BE2C (cell line): ENCODE measurements at regions not wholly inside any gene's neighbourhood (a gene's known extent, or its start where the extent isn't known, plus 50 kb on each side); places are given as distances from the start of the nearest gene placed in this dataset.

Experiments used
- DNase-seq: peaks from one replicate; pipeline ENCODE4 v3.0.0-alpha.2; 2020
- H3K27me3 ChIP-seq: fragments of 250-450 bp; sonication (Bioruptor Pico); 2 replicates; pipeline ENCODE4 v1.5.1; 2020; ENCODE audit warnings: mild to moderate bottlenecking
- H3K36me3 ChIP-seq: fragments of 250-450 bp; sonication (Bioruptor Pico); 2 replicates; pipeline ENCODE4 v1.5.1; 2020; ENCODE audit warnings: mild to moderate bottlenecking
- H3K4me1 ChIP-seq: fragments of 250-450 bp; sonication (Bioruptor Pico); 2 replicates; pipeline ENCODE4 v1.5.1; 2020
- H3K4me3 ChIP-seq: 2 replicates; pipeline ENCODE4 v1.5.1; 2011; ENCODE audit warnings: low read depth, low read length
- H3K9me3 ChIP-seq: fragments of 250-450 bp; sonication (Bioruptor Pico); 2 replicates; pipeline ENCODE4 v1.5.1; 2020
- TF ChIP-seq, protein P1 (sequence below): IDR thresholded peaks from 2 replicates; pipeline ENCODE4 v1.5.1; 2012; ENCODE audit warnings: mild to moderate bottlenecking, low read depth, low read length

DNA sequence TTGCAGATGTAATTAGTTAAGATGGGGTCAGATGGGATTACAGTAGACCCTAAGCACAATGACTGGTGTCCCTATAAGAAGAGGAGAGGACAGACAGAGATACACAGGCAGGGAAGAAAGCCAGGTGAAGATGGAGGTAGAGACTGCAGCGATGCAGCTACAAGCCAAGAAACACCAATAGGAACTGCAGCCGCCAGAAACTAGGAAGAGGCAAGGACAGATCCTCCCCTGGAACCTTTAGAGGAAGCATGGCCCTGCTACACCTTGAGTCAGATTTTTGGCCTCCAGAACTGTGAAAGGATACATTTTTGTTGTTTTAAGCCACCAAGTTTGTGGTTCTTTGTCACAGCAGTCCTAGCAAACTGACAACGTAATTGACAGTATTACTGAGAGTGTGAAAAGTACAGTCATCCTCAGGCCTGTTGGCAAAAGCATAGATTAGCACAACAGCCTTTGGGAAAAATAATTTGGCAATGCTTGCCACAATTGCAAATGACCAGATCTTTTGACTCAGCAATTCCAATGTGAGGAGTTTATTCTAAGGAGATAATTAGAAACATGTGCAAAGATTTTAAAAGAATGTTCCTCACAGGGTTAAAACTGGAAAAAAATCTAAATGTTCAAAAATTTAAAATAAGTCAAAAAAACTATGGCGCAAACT lies 82.6 kb upstream of the TJP1 start:
- TF ChIP-seq, protein P1, sequence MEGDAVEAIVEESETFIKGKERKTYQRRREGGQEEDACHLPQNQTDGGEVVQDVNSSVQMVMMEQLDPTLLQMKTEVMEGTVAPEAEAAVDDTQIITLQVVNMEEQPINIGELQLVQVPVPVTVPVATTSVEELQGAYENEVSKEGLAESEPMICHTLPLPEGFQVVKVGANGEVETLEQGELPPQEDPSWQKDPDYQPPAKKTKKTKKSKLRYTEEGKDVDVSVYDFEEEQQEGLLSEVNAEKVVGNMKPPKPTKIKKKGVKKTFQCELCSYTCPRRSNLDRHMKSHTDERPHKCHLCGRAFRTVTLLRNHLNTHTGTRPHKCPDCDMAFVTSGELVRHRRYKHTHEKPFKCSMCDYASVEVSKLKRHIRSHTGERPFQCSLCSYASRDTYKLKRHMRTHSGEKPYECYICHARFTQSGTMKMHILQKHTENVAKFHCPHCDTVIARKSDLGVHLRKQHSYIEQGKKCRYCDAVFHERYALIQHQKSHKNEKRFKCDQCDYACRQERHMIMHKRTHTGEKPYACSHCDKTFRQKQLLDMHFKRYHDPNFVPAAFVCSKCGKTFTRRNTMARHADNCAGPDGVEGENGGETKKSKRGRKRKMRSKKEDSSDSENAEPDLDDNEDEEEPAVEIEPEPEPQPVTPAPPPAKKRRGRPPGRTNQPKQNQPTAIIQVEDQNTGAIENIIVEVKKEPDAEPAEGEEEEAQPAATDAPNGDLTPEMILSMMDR = no peak
- Histone ChIP-seq H3K36me3 (no peaks in the 10 kb centered on the region), H3K4me1 (no peaks in the 10 kb centered on the region), H3K4me3 (no peak overlapping the region), H3K9me3 (no peaks in the 10 kb centered on the region), H3K27me3 (peaks cover 11% of the 10 kb centered on the region)
- no peak for DNase-seq

DNA sequence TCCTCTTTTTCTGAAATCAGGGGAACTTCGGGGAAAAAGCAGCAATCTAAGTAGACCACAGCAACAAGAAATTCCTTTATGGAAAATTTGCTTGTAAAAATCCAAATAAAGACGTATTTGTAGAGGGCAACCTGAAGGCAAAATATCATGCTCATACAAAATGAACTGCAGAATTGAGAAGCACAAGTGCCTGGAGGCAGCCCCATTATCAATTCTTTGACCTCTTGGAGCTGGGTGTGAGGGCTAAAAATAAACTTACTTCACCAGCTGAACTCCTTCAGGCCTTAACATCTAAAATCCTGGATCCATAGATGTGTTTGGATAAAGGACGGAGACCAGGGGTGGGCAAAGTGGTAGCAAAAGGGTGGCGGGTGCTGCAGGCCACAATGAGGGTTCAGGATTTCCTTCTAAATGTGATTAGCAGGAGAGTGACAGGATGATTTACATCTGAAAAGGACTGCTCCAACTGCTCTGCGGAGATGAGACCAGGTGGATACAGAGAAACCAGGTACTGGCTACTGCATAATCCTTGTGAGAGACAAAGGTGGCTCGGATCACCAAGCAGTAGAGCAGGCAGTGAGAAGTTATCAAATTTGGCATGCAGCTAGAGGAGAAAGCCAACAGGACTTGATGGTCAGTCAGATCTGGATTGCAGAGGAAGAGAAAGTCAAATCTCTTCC lies 81.7 kb upstream of the TJP1 start:
- H3K9me3 ChIP-seq = no peaks in the 10 kb centered on the region
- H3K4me3 ChIP-seq = no peak overlapping the region
- TF ChIP-seq, protein P1 = no peak
- H3K4me1 ChIP-seq = no peaks in the 10 kb centered on the region
- no peak for DNase-seq
- no peaks in the 10 kb centered on the region for H3K36me3 ChIP-seq
- peaks cover 14% of the 10 kb centered on the region for H3K27me3 ChIP-seq

DNA sequence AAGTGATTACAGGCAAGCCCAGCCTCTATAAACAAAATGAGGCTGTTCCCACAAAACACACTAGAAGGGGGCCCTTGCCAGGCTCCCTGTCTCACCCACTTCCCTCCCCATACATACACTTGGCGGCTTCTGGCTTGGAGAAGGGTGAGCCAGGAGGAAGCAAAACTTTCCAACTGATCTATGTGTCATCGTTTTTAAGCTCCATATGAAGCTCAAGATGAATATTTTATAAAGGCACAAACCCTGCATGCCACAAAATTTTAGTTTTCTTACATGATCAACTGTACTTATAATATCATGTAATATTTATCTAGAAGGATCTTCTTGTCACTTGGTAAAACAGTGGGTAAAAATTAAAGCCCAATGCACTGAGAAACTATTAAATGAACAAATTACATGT lies 80.8 kb upstream of the TJP1 start:
- TF ChIP-seq, protein P1 = no peak
- peaks cover 14% of the 10 kb centered on the region for H3K27me3 ChIP-seq
- no peaks in the 10 kb centered on the region for H3K36me3 ChIP-seq
- no peak overlapping the region for H3K4me3 ChIP-seq
- DNase-seq = no peak
- H3K9me3 ChIP-seq = no peaks in the 10 kb centered on the region
- H3K4me1 ChIP-seq = no peaks in the 10 kb centered on the region

DNA sequence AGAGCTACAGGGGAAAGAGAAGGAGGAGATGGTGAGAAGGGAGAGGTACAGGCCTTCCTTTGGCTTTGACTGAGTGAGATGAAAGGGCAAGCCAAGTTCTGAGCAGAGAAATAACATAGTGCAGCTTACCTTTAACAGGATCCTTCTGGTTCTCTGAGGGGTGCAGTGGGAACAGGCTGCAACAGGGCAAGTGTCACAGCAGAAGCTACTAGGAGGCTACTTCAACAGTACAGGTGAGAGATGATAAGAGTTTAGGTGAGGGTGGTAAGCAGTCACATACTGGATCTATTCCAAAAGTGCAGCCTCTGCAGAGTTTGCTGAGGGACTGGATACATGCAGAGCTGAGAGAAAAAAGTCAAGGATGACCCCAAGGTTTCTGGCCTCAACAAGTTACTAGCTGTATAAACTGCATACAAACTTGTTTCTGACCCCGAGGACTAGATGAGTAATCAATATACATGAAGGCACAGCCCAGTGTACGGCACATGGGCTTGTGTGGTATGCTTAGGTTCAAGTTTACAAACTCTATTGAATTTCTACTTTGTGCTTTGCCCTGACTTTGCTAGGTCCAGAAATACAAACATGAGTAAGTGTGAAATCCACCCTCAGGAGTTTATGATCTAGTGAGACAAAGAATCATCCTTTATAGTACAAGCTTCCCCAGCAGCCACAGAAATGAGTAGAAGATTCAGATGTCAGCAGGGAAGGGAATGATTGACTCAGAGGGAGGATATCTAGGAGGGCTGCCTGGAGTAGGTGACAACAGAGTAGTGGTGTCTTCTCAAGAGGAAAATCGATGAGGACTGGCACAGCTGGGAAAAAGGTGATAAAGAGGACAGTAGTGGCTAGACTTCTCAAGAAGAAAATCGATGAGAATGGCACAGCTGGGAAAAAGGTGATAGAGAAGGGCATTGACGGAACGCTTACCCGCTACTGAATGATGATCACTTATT lies 78.2 kb upstream of the TJP1 start:
- peaks cover 14% of the 10 kb centered on the region for H3K27me3 ChIP-seq
- H3K4me1 ChIP-seq = no peaks in the 10 kb centered on the region
- no peaks in the 10 kb centered on the region for H3K36me3 ChIP-seq
- TF ChIP-seq, protein P1 = no peak
- no peak overlapping the region for H3K4me3 ChIP-seq
- no peak for DNase-seq
- no peaks in the 10 kb centered on the region for H3K9me3 ChIP-seq

DNA sequence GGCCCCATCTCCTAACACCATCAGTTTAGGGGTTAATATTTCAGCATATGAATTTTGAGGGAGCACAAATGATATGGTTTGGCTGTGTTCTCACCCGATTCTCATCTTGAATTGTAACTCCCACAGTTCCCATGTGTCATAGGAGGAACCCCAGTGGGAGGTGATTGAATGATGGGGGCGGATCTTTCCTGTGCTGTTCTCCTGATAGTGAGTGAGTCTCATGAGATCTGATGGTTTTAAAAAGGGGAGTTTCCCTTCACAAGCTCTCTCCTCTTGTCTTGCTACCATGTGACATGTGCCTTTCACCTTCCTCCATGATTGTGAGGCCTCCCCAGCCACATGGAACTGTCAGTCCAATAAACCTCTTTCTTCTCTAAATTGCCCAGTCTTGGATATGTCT lies 73.8 kb upstream of the TJP1 start:
- DNase-seq = no peak
- no peak overlapping the region for H3K4me3 ChIP-seq

More for the DNA sequence above, 73.8 kb upstream of the TJP1 start:
- no peaks in the 10 kb centered on the region for H3K36me3 ChIP-seq
- H3K9me3 ChIP-seq = no peaks in the 10 kb centered on the region
- peaks cover 4% of the 10 kb centered on the region for H3K27me3 ChIP-seq
- TF ChIP-seq, protein P1 = no peak
- H3K4me1 ChIP-seq = no peaks in the 10 kb centered on the region
